ENCODE measurements at regions not wholly inside any gene's neighbourhood (a gene's known extent, or its start where the extent isn't known, plus 50 kb on each side); places are given as distances from the start of the nearest gene placed in this dataset.

DNA sequence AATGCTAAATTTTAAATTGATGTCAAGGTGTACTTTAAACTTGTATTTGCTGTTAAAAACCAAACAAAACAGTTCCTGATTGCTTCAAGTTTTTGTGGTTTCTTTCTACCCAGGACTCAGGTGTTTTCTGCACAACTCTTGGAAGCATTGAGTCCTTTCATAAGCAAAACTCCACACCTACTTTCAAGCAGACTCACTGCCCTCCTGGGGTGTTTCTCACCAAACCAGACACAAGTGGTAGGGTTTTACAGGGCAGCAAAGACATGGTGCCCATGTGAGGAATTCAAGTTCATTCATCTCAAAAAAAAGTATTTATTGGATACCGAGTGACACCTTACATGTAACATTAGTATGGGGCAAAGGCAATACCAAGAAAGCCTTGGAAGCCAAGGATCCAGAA, 146.7 kb upstream of the BNIP2 start:
- TF ChIP-seq GATA3 (IDR thresholded peaks at IDR 0.05; ENCODE audit: low read depth, low read length), result no peak
- TF ChIP-seq GATA2 (IDR thresholded peaks at IDR 0.05; ENCODE audit: low read depth, low read length), result no peak
